ENCODE measurements at regions not wholly inside any gene's neighbourhood (a gene's known extent, or its start where the extent isn't known, plus 50 kb on each side); places are given as distances from the start of the nearest gene placed in this dataset.

- no peak for TF ChIP-seq ZNF407 (CRISPR knock-in tag; IDR thresholded peaks at IDR 0.05; ENCODE audit: not compliant biosample characterization)
These were observed 215.1 kb upstream of the CNR1 start (continued) for GRCh38 chr6:88381289-88381642.

GRCh38 chr6:88380618-88381288 is 214.6 kb upstream of the CNR1 start:
- ATAC-seq (no peak), DNase-seq (ENCODE audit: low spot score) (no peak), FAIRE-seq (no peak)
- H4K20me1 ChIP-seq (ENCODE audit: insufficient read depth, low read length): no peaks in the 10 kb centered on the region
- BruUV-seq (replicated peaks): no TSS peak
- 0 out of 2 replicates have a peak, but pooled peaks cover 5% of the 10 kb centered on the region for H3K4me1 ChIP-seq (ENCODE audit: insufficient read depth, low read length)
- intact Hi-C loops (cut with micrococcal nuclease; ENCODE audit: unreplicated experiment) (no loop called here), in situ Hi-C loops (cut with HindIII; ENCODE audit: extremely low pct_ligation_motif_present, low pct_unique_long_range_greater_than_20kb) (no loop called here)
- H2AFZ ChIP-seq (ENCODE audit: low read length): no peak overlapping the region
- H3K9ac ChIP-seq (ENCODE audit: insufficient read depth, low read depth, low read length): no peak overlapping the region
- peaks cover 0 to 13% of the 10 kb centered on the region in 2 experiments; a peak in 2 of 5 replicates for H3K27me3 ChIP-seq (ENCODE audit: control insufficient read depth in 1 of 2, insufficient read depth in 2 of 2, low read length in 2 of 2)
- H3K4me3 ChIP-seq (replicated peaks in 1 of 3; ENCODE audit: insufficient read depth in 1 of 3, low read depth in 2 of 3, low read length in 3 of 3): no peak overlapping the region
- H3K79me2 ChIP-seq (ENCODE audit: insufficient read depth, low read length): no peaks in the 10 kb centered on the region
- no peak overlapping the region for H3K4me2 ChIP-seq (ENCODE audit: low read depth, low read length)
- H3K27ac ChIP-seq (ENCODE audit: extremely low read length, insufficient read depth, low read length): no peak overlapping the region
- ChIA-PET POLR2A (no interaction called here), CTCF (ENCODE audit: low intra/inter-chr PET ratio, low total read pairs) (no interaction called here)
- WGBS (ENCODE audit: low lambda C conversion rate): 25% methylated on average over 4 of the region's 4 CpGs
- H3K9me3 ChIP-seq (ENCODE audit: low read length): no peaks in the 10 kb centered on the region
- H3K36me3 ChIP-seq (replicated peaks in 1 of 2; ENCODE audit: control insufficient read depth in 1 of 2, insufficient read depth in 2 of 2, low read length in 2 of 2): no peaks in the 10 kb centered on the region
- TF ChIP-seq ZNF484 (CRISPR knock-in tag; IDR thresholded peaks at IDR 0.05; ENCODE audit: borderline replicate concordance, low read depth): no peak
- TF ChIP-seq GLI4 (CRISPR knock-in tag; IDR thresholded peaks at IDR 0.05; ENCODE audit: borderline replicate concordance): no peak
- TF ChIP-seq ZNF792 (CRISPR knock-in tag; IDR thresholded peaks at IDR 0.05): no peak
- no peak for TF ChIP-seq ZBTB3 (CRISPR knock-in tag; IDR thresholded peaks at IDR 0.05; ENCODE audit: borderline replicate concordance, low read depth)
- no peak for TF ChIP-seq ETS1 (CRISPR knock-in tag; IDR thresholded peaks at IDR 0.05)
- no peak for TF ChIP-seq FOXJ3 (CRISPR knock-in tag; IDR thresholded peaks at IDR 0.05; ENCODE audit: borderline replicate concordance)
- no peak for TF ChIP-seq SAFB2 (CRISPR knock-in tag; IDR thresholded peaks at IDR 0.05; ENCODE audit: borderline replicate concordance, low read depth)
- TF ChIP-seq TBX3 (IDR thresholded peaks at IDR 0.05; ENCODE audit: borderline replicate concordance): no peak
- no peak for TF ChIP-seq ZNF564 (CRISPR knock-in tag; IDR thresholded peaks at IDR 0.05)
- no peak for TF ChIP-seq PRDM4 (CRISPR knock-in tag; IDR thresholded peaks at IDR 0.05; ENCODE audit: borderline replicate concordance)
